ENCODE measurements at regions not wholly inside any gene's neighbourhood (a gene's known extent, or its start where the extent isn't known, plus 50 kb on each side); places are given as distances from the start of the nearest gene placed in this dataset.

- no peak for DNase-seq (ENCODE audit: low read depth)
- no peak overlapping the region for H3K4me3 ChIP-seq (ENCODE audit: low read depth, low read length)
These were observed 379.0 kb upstream of the MEF2C start for GRCh38 chr5:89262030-89262429.

DNA sequence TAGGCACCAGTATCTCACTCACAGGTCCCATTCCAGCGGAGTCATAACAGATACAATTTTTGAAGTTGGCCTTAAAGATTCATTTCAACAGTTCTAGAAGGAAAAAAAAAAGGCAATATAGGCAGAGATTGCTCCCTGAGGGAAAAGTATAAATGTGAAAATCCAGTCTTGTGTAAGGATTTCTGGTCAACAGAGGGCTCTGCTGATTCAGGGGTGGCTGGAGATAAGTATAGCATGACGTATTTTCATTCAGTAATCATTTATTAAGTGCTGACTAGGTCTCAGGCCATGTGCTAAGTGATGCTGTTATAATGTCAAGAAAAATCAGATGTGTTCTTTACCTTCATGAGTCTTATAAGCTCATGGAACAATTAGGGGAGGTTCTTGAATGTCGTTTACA, 377.3 kb upstream of the MEF2C start:
- H3K4me3 ChIP-seq (ENCODE audit: low read depth, low read length) = no peak overlapping the region
- DNase-seq (ENCODE audit: low read depth) = no peak

DNA sequence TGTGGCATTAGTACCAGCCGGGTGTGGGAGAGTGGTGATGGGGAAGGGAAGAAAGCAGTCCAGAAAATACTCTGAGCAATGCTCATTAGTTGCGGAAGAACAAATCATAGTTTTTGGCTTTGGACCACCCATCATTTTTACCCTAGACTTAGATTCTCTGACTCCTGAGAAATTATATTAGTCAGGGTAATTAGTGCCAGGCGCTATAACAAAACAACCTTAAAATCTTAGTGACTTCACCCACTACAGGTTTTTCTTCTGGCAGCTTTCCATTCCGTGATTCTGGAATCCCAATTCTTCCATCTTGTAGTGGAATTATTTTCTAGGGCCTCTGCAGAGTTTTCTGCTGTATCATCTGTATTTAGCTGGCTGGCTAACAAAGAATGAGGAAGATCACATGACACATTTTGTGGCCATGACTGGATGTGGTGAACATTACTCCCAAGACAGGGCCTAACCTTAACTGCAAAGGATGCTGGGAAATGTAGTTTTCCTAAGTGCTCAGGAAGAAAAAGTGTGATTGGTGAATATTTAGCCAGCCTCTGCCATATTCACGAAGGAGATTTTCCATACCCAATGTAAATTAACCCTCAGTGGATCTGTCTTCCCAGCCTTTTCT, 373.0 kb upstream of the MEF2C start:
- no peak overlapping the region for H3K4me3 ChIP-seq (ENCODE audit: low read depth, low read length)
- no peak for DNase-seq (ENCODE audit: low read depth)

DNA sequence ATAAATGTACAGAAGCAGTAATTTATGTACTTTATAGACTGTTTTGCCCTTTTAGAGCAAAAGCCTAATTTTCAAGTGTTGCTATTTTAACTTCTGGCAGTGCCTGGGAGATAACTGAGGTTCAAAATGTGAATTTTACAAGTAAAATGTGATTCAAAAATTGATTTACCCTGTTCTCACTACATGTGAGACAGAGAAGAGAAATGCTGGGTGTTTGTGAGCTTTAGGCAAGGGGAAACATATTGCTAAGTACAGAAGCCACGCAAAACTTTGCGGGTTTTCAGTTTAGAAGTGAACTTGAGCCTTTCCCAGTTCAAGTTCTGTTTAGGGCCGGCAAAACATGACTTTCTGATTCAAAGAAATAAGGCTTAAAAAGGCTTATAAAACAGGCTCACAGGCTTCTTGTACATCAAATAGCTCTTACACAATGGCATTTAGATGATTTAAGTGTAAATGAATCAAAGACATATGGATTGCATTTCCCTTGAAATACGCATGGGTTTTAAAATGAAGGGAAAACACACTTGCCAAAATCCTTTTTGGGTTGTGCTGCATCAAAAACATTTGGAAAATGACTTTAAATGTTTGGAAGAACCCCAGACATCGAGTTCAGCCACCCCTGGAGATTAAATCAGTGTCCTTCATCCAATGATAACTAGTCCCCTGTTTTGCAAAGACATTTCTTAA, 370.8 kb upstream of the MEF2C start:
- H3K4me3 ChIP-seq (ENCODE audit: low read depth, low read length) = no peak overlapping the region
- no peak for DNase-seq (ENCODE audit: low read depth)

GRCh38 chr5:89246864-89247263, 363.9 kb upstream of the MEF2C start:
- no peak overlapping the region for H3K4me3 ChIP-seq (ENCODE audit: low read depth, low read length)
- no peak for DNase-seq (ENCODE audit: low read depth)

DNA sequence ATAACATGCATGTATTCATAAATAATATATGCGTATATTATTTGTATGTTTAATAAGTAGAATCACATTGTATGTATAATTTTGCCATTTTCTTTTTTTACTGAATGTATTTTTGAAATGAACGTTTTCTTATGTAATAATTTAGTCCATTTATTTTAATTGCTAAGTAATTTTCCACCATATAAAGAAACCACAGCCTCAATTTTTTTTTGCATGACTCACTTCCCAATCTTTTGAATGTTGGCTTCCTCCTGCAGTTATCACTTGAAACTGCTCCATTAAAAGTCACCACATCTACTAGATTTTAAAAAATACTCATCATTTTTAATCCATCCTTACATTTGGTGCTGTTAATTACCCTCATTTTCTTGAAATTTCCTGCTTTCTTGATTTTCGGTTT, 363.3 kb upstream of the MEF2C start:
- no peak overlapping the region for H3K4me3 ChIP-seq (ENCODE audit: low read depth, low read length)
- DNase-seq (ENCODE audit: low read depth) = no peak

- H3K4me3 ChIP-seq (ENCODE audit: low read depth, low read length) = no peak overlapping the region
- DNase-seq (ENCODE audit: low read depth) = no peak
These were observed 360.6 kb upstream of the MEF2C start for GRCh38 chr5:89243611-89244010.

GRCh38 chr5:89241186-89241585, 358.2 kb upstream of the MEF2C start:
- peak; percentile 22 for DNase-seq (ENCODE audit: low read depth)
- H3K4me3 ChIP-seq (ENCODE audit: low read depth, low read length) = no peak overlapping the region

DNA sequence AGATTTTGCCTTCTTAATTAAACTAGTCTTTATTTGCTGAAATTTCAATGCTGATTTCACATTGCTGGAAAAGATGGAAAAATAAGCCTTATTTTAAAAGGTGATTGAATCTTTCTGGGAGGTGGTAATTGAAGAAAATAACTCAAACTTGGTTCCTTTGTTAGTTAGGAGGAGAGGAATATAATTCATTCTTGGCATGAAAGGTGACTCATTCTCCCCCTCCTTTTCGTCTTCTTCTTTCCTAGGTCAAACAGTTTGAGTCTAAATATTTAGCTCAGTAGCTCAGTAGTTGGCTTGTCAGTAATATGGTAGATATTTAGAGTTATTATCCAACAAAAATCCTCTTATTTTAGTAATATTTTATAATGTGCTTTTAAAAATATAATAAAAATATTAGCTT, 353.9 kb upstream of the MEF2C start:
- no peak overlapping the region for H3K4me3 ChIP-seq (ENCODE audit: low read depth, low read length)
- no peak for DNase-seq (ENCODE audit: low read depth)

- no peak overlapping the region for H3K4me3 ChIP-seq (ENCODE audit: low read depth, low read length)
- no peak for DNase-seq (ENCODE audit: low read depth)
These were observed 350.5 kb upstream of the MEF2C start for GRCh38 chr5:89233462-89233861.

GRCh38 chr5:89232139-89232603, 349.2 kb upstream of the MEF2C start:
- no peak for DNase-seq (ENCODE audit: low read depth)
- H3K4me3 ChIP-seq (ENCODE audit: low read depth, low read length) = no peak overlapping the region

GRCh38 chr5:89230178-89230577, 347.2 kb upstream of the MEF2C start:
- no peak for DNase-seq (ENCODE audit: low read depth)
- no peak overlapping the region for H3K4me3 ChIP-seq (ENCODE audit: low read depth, low read length)

DNA sequence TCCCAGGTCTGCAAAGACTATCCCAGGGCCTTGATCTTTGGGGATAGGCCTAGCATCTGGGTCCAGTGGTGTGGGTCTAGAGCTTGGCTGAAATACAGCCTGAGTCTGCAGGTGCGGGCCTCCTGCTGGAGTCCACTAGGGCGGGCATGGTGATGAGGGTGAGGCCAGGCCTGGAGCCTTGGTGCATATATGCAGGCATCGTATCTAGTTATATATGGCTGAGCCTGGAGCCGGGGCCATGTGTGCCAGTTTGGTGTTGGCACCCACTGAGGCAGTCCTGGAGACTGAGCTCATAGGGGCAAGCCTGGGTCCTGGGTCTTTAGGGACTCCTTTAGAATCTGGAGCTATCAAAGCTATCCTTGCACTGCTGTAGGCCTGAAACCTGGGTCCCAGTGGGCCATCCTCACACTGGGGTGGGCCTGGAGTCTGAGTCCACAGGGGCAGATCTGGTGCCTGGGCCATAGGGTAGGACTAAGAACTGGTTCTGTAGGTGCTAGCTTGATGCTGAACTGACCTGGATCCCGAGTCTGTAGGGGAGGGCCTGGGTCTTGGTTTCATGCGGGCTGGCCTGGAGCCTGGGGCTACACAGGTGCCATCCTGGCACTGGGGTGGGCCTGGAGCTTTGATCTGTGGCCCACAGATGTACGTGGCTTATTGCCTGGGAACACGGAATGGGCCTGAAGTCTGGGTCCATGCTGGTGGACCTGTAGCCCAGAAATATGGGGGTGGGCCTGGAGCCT, 346.5 kb upstream of the MEF2C start:
- no peak for DNase-seq (ENCODE audit: low read depth)
- H3K4me3 ChIP-seq (ENCODE audit: low read depth, low read length) = no peak overlapping the region

GRCh38 chr5:89228355-89228754, 345.4 kb upstream of the MEF2C start:
- no peak for DNase-seq (ENCODE audit: low read depth)
- no peak overlapping the region for H3K4me3 ChIP-seq (ENCODE audit: low read depth, low read length)

- DNase-seq (ENCODE audit: low read depth) = no peak
- no peak overlapping the region for H3K4me3 ChIP-seq (ENCODE audit: low read depth, low read length)
These were observed 335.4 kb upstream of the MEF2C start for GRCh38 chr5:89218364-89218763.

- DNase-seq (ENCODE audit: low read depth) = no peak
These were observed 333.6 kb upstream of the MEF2C start for GRCh38 chr5:89216606-89217005.

DNA sequence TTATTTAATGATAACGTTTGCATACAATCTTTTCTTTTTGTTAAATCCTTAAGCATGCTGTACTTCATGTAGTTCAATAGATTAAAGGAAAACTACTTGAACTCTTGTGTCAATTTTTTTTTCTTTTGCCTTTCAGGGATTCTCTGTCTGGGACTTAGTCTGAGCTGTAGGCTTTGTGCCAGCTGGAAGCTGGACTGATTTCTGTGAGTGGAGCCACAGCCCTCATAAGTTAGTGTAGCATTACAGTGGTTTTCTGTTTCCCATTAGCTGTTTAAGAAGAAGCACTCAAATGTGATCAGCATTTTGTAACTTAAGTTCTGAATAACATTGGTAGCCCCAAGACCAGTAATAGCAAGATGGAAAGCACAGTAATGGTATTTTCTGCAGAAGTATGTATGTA, 330.6 kb upstream of the MEF2C start:
- H3K4me3 ChIP-seq (ENCODE audit: low read depth, low read length) = no peak overlapping the region
- peak; percentile 81 for DNase-seq (ENCODE audit: low read depth)

More at GRCh38 chr5:89216606-89217005, 333.6 kb upstream of the MEF2C start:
- H3K4me3 ChIP-seq (ENCODE audit: low read depth, low read length) = no peak overlapping the region

- H3K4me3 ChIP-seq (ENCODE audit: low read depth, low read length) = no peak overlapping the region
- DNase-seq (ENCODE audit: low read depth) = peak; percentile 73
These were observed 328.9 kb upstream of the MEF2C start for GRCh38 chr5:89211836-89212235.

DNA sequence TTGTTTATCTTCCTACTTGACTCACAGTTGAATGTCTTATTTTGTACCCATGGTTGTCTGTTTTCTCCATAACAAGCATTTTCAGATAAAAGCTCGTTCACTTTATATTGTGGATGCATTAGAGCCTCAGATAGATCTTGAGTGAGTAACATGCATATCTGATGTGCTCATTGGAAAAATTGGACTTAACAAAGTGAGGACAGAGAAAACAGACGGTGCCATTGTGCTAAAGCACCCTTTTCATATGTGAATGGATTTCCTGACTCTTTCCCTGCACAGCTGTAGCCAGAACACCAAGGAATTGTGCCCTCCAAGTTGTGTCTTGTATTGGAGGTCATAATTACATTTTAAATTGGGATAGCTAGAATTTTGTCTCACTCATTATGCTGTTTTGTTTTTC, 325.8 kb upstream of the MEF2C start:
- no peak overlapping the region for H3K4me3 ChIP-seq (ENCODE audit: low read depth, low read length)
- no peak for DNase-seq (ENCODE audit: low read depth)

GRCh38 chr5:89208392-89208791, 325.4 kb upstream of the MEF2C start:
- no peak for DNase-seq (ENCODE audit: low read depth)
- no peak overlapping the region for H3K4me3 ChIP-seq (ENCODE audit: low read depth, low read length)

- DNase-seq (ENCODE audit: low read depth) = peak; percentile 1
- H3K4me3 ChIP-seq (ENCODE audit: low read depth, low read length) = no peak overlapping the region
These were observed 321.8 kb upstream of the MEF2C start for GRCh38 chr5:89204756-89205155.
